ENCODE measurements at regions not wholly inside any gene's neighbourhood (a gene's known extent, or its start where the extent isn't known, plus 50 kb on each side); places are given as distances from the start of the nearest gene placed in this dataset.
"Not testable (repeated sequence)": the region's sequence is repeated elsewhere in the genome, so short reads cannot be mapped to it uniquely, and the experiment has no call there.

- peaks cover 0 to 5% (median 0%) of the 10 kb centered on the region in 3 experiments; a peak in 2 of 7 replicates for H3K36me3 Mint-ChIP-seq (ENCODE audit: insufficient read depth in 1 of 3, low read depth in 3 of 3)
- Histone ChIP-seq H4K5ac (ENCODE audit: insufficient read length, low read depth, low read length) (no peak overlapping the region), H4K20me1 (ENCODE audit: control insufficient read depth, insufficient read depth, insufficient read length) (no peaks in the 10 kb centered on the region), H3K4me1 (ENCODE audit: insufficient read depth, low read length) (no peaks in the 10 kb centered on the region), H2BK5ac (ENCODE audit: insufficient read length, low read length) (no peak overlapping the region), H3K27ac (ENCODE audit: insufficient read length, low read depth, low read length) (no peak overlapping the region), H3K14ac (ENCODE audit: insufficient read depth, low read length) (no peak overlapping the region), H2BK15ac (ENCODE audit: low read depth, low read length) (no peak overlapping the region), H2BK120ac (ENCODE audit: low read depth, low read length, poor library complexity, severe bottlenecking) (no peak overlapping the region), H3K79me1 (ENCODE audit: insufficient read depth, low read depth, low read length, poor library complexity, severe bottlenecking) (no peaks in the 10 kb centered on the region), H3T11ph (ENCODE audit: low read length) (no peak overlapping the region), H3K4me2 (ENCODE audit: insufficient read depth, insufficient read length, low read length) (no peak overlapping the region), H2AFZ (ENCODE audit: low read length) (no peak overlapping the region), H4K8ac (replicated peaks; ENCODE audit: insufficient read length, low read depth, low read length) (no peak overlapping the region), H2BK20ac (ENCODE audit: low read depth, low read length, poor library complexity, severe bottlenecking) (no peak overlapping the region), H3K9ac (ENCODE audit: extremely low read depth, insufficient read length, low read length) (no peak overlapping the region), H3K23me2 (ENCODE audit: insufficient read length, low read depth, low read length, poor library complexity, severe bottlenecking) (no peaks in the 10 kb centered on the region), H3K4ac (ENCODE audit: low read depth, low read length) (no peak overlapping the region), H2AK5ac (ENCODE audit: insufficient read length, low read length) (no peak overlapping the region), H3K79me2 (ENCODE audit: insufficient read depth, low read length) (no peaks in the 10 kb centered on the region), H3K56ac (ENCODE audit: insufficient read length, low read depth, low read length) (no peak overlapping the region), H3K18ac (ENCODE audit: insufficient read length, low read depth, low read length) (no peak overlapping the region), H3K23ac (ENCODE audit: insufficient read length, low read depth, low read length) (no peak overlapping the region), H3K9me3 (ENCODE audit: control insufficient read depth, low read depth, low read length) (no peaks in the 10 kb centered on the region), H3K27me3 (ENCODE audit: insufficient read depth, low read length) (no peaks in the 10 kb centered on the region), H4K91ac (ENCODE audit: insufficient read length, low read depth, low read length) (no peak overlapping the region), H2BK12ac (ENCODE audit: insufficient read length, low read depth, low read length) (no peak overlapping the region)
- no peak overlapping the region for H3K4me3 Mint-ChIP-seq
- no peak; the same call in 2 of the 3 replicates for TF ChIP-seq CTCF (conservative IDR thresholded peaks at IDR 0.05)
- H3K27ac Mint-ChIP-seq: no peak overlapping the region
- peaks cover 3 to 22% of the 10 kb centered on the region in 2 experiments; a peak in 4 of 5 replicates for H3K9me3 Mint-ChIP-seq
- H3K4me1 Mint-ChIP-seq: peaks cover 2 to 5% of the 10 kb centered on the region in 2 experiments; a peak in 3 of 4 replicates
- no CpG with 5 or more reads among the region's 1 CpG for WGBS (ENCODE audit: extremely low coverage, insufficient read length, low lambda C conversion rate)
- DNase-seq: no peak
- H3K27me3 Mint-ChIP-seq (ENCODE audit: low read depth): no peaks in the 10 kb centered on the region
These were observed 76.1 kb upstream of the PHACTR1 start for GRCh38 chr6:12640438-12640837.

GRCh38 chr6:12641785-12642184, 74.8 kb upstream of the PHACTR1 start:
- H4K5ac ChIP-seq (ENCODE audit: insufficient read length, low read depth, low read length); H3K27me3 Mint-ChIP-seq (ENCODE audit: low read depth); H3K4me3 Mint-ChIP-seq; H4K91ac ChIP-seq (ENCODE audit: insufficient read length, low read depth, low read length); H4K20me1 ChIP-seq (ENCODE audit: control insufficient read depth, insufficient read depth, insufficient read length); H3K4me1 ChIP-seq (ENCODE audit: insufficient read depth, low read length); H3K23ac ChIP-seq (ENCODE audit: insufficient read length, low read depth, low read length); H2BK20ac ChIP-seq (ENCODE audit: low read depth, low read length, poor library complexity, severe bottlenecking); H2BK5ac ChIP-seq (ENCODE audit: insufficient read length, low read length); H3K4ac ChIP-seq (ENCODE audit: low read depth, low read length); H3K27me3 ChIP-seq (ENCODE audit: insufficient read depth, low read length); H2BK120ac ChIP-seq (ENCODE audit: low read depth, low read length, poor library complexity, severe bottlenecking); H3K14ac ChIP-seq (ENCODE audit: insufficient read depth, low read length); H3K79me2 ChIP-seq (ENCODE audit: insufficient read depth, low read length); H4K8ac ChIP-seq (replicated peaks; ENCODE audit: insufficient read length, low read depth, low read length); H2AFZ ChIP-seq (ENCODE audit: low read length); H3K27ac ChIP-seq (ENCODE audit: insufficient read length, low read depth, low read length); H3K27ac Mint-ChIP-seq; H2AK5ac ChIP-seq (ENCODE audit: insufficient read length, low read length); H3K4me1 Mint-ChIP-seq; H3K79me1 ChIP-seq (ENCODE audit: insufficient read depth, low read depth, low read length, poor library complexity, severe bottlenecking); H3K9ac ChIP-seq (ENCODE audit: extremely low read depth, insufficient read length, low read length); H2BK12ac ChIP-seq (ENCODE audit: insufficient read length, low read depth, low read length); H3T11ph ChIP-seq (ENCODE audit: low read length); DNase-seq; H3K18ac ChIP-seq (ENCODE audit: insufficient read length, low read depth, low read length); H3K4me2 ChIP-seq (ENCODE audit: insufficient read depth, insufficient read length, low read length); H3K36me3 Mint-ChIP-seq (ENCODE audit: insufficient read depth in 1 of 3, low read depth in 3 of 3); H3K56ac ChIP-seq (ENCODE audit: insufficient read length, low read depth, low read length); H2BK15ac ChIP-seq (ENCODE audit: low read depth, low read length); H3K23me2 ChIP-seq (ENCODE audit: insufficient read length, low read depth, low read length, poor library complexity, severe bottlenecking); H3K9me3 ChIP-seq (ENCODE audit: control insufficient read depth, low read depth, low read length): not testable (repeated sequence)
- no CpG with 5 or more reads among the region's 2 CpGs for WGBS (ENCODE audit: extremely low coverage, insufficient read length, low lambda C conversion rate)
- peaks cover 3 to 22% of the 10 kb centered on the region in 2 experiments; a peak in 4 of 5 replicates for H3K9me3 Mint-ChIP-seq

Measured in H9 (cell line).